ENCODE measurements at regions not wholly inside any gene's neighbourhood (a gene's known extent, or its start where the extent isn't known, plus 50 kb on each side); places are given as distances from the start of the nearest gene placed in this dataset.

DNA sequence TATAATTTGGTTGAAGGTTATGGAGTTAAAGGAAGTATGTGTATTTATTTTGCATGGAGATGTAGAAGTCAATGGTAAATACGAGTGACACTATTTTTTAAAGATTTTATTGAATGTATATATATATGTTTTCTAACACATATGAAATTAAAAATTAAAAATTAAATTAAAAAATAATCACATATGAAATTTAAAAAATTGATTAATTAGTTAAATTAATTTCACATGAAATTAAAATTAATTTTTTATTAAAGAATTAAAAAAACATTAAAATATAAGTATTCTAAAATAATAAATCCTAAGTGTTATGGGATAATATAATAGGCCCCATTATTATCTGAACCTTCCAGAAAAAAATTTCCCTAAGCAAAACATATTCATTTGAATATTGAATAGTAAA, 1163.5 kb downstream of the ARAP2 start:
- TF ChIP-seq POLR2A (IDR thresholded peaks at IDR 0.05; ENCODE audit: low read depth), result no peak
- TF ChIP-seq, protein P1, sequence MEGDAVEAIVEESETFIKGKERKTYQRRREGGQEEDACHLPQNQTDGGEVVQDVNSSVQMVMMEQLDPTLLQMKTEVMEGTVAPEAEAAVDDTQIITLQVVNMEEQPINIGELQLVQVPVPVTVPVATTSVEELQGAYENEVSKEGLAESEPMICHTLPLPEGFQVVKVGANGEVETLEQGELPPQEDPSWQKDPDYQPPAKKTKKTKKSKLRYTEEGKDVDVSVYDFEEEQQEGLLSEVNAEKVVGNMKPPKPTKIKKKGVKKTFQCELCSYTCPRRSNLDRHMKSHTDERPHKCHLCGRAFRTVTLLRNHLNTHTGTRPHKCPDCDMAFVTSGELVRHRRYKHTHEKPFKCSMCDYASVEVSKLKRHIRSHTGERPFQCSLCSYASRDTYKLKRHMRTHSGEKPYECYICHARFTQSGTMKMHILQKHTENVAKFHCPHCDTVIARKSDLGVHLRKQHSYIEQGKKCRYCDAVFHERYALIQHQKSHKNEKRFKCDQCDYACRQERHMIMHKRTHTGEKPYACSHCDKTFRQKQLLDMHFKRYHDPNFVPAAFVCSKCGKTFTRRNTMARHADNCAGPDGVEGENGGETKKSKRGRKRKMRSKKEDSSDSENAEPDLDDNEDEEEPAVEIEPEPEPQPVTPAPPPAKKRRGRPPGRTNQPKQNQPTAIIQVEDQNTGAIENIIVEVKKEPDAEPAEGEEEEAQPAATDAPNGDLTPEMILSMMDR (IDR thresholded peaks at IDR 0.05), result no peak
